ENCODE measurements at regions not wholly inside any gene's neighbourhood (a gene's known extent, or its start where the extent isn't known, plus 50 kb on each side); places are given as distances from the start of the nearest gene placed in this dataset.

- TF ChIP-seq SMC3 (conservative IDR thresholded peaks at IDR 0.05; ENCODE audit: poor library complexity) = no peak
- TF ChIP-seq REST (IDR thresholded peaks at IDR 0.05; ENCODE audit: borderline replicate concordance) = no peak
- TF ChIP-seq CTCF (IDR thresholded peaks at IDR 0.05; ENCODE audit: poor library complexity, severe bottlenecking) = no peak
- TF ChIP-seq POLR2AphosphoS5 (IDR thresholded peaks at IDR 0.05) = no peak
- TF ChIP-seq EZH2 (IDR thresholded peaks at IDR 0.05; ENCODE audit: borderline replicate concordance, insufficient read depth, low read length, poor library complexity, severe bottlenecking) = no peak
- TF ChIP-seq TAF1 (IDR thresholded peaks at IDR 0.05; ENCODE audit: low read depth) = no peak
- no peak for TF ChIP-seq MXI1 (conservative IDR thresholded peaks at IDR 0.05; ENCODE audit: poor library complexity, severe bottlenecking)
- no peak for TF ChIP-seq RAD21 (conservative IDR thresholded peaks at IDR 0.05)
- no peak for TF ChIP-seq EP300 (conservative IDR thresholded peaks at IDR 0.05; ENCODE audit: poor library complexity, severe bottlenecking)
Observed at GRCh38 chr2:8598295-8599165, 83.3 kb upstream of the ID2 start.

All from neural cell (in vitro differentiated cells).